WTC11 (cell line): ENCODE measurements at regions not wholly inside any gene's neighbourhood (a gene's known extent, or its start where the extent isn't known, plus 50 kb on each side); places are given as distances from the start of the nearest gene placed in this dataset.

Experiments used
- CBFB ChIP-seq: sonication (generic); formaldehyde crosslinking; IDR thresholded peaks from 2 replicates; pipeline ENCODE4 v1.8.1; 2022; ENCODE audit warnings: mild to moderate bottlenecking, low read depth, missing genetic modification reagents
- ESRRA ChIP-seq: sonication (generic); formaldehyde crosslinking; IDR thresholded peaks from 2 replicates; pipeline ENCODE4 v1.8.1; 2022; ENCODE audit warnings: mild to moderate bottlenecking, missing genetic modification reagents, borderline replicate concordance
- JUN ChIP-seq: sonication (generic); formaldehyde crosslinking; IDR thresholded peaks from 2 replicates; pipeline ENCODE4 v1.8.0; 2023; ENCODE audit warnings: mild to moderate bottlenecking, missing genetic modification reagents
- NFE2L1 ChIP-seq: sonication (generic); formaldehyde crosslinking; IDR thresholded peaks from 2 replicates; pipeline ENCODE4 v1.8.1; 2023; ENCODE audit warnings: missing genetic modification reagents
- ZNF263 ChIP-seq: sonication (generic); formaldehyde crosslinking; IDR thresholded peaks from 2 replicates; pipeline ENCODE4 v1.8.1; 2022; ENCODE audit warnings: low read depth, mild to moderate bottlenecking, moderate library complexity, missing genetic modification reagents
- TF ChIP-seq, protein P1 (sequence below): fragments of 200-600 bp; IDR thresholded peaks from 2 replicates; pipeline ENCODE4 v1.8.0; 2022; ENCODE audit warnings: antibody characterized with exemption
- TF ChIP-seq, protein P2 (sequence below): sonication (generic); formaldehyde crosslinking; IDR thresholded peaks from 2 replicates; pipeline ENCODE4 v1.8.1; 2023; ENCODE audit warnings: mild to moderate bottlenecking, missing genetic modification reagents
- TF ChIP-seq, protein P3 (sequence below): sonication (generic); formaldehyde crosslinking; IDR thresholded peaks from 2 replicates; pipeline ENCODE4 v1.8.0; 2022; ENCODE audit warnings: mild to moderate bottlenecking, missing genetic modification reagents
- TF ChIP-seq, protein P4 (sequence below): sonication (generic); formaldehyde crosslinking; IDR thresholded peaks from 2 replicates; pipeline ENCODE4 v1.8.1; 2023; ENCODE audit warnings: mild to moderate bottlenecking, missing genetic modification reagents, moderate library complexity

DNA sequence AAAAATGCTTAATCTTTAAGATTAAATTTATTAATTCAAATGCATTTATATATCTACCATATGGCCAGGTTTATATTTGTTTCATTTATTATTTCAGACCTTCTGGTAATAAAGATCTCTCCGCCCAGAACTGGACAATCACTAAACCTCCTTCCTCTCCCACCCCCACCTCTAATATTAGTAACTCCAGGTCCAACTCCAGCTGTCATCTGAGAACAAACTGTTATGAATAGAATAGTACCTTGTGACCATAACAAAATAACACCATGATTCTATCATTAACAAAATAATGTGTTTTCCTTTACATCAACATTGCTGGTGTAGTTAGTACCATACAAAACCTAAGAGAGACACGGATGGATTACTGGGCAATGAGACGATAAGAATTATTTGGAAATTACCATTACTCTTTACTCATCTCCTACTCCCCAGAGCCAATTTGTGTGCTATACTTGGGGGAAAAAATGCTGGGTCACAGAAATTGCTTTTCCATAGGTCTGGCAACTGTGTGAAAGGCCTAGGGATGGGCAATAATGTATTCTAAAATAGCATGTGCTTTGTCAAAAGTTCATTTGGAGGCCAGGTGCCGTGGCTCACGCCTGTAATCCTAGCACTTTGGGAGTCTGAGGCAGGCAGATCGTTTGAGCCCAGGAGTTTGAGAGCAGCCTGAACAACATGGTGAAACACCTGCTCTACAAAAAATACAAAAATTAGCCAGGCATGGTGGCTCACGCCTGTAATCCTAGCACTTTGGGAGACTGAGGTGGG is 186.1 kb downstream of the ENC1 start:
- TF ChIP-seq, protein P1, sequence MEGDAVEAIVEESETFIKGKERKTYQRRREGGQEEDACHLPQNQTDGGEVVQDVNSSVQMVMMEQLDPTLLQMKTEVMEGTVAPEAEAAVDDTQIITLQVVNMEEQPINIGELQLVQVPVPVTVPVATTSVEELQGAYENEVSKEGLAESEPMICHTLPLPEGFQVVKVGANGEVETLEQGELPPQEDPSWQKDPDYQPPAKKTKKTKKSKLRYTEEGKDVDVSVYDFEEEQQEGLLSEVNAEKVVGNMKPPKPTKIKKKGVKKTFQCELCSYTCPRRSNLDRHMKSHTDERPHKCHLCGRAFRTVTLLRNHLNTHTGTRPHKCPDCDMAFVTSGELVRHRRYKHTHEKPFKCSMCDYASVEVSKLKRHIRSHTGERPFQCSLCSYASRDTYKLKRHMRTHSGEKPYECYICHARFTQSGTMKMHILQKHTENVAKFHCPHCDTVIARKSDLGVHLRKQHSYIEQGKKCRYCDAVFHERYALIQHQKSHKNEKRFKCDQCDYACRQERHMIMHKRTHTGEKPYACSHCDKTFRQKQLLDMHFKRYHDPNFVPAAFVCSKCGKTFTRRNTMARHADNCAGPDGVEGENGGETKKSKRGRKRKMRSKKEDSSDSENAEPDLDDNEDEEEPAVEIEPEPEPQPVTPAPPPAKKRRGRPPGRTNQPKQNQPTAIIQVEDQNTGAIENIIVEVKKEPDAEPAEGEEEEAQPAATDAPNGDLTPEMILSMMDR, result no peak
- TF ChIP-seq, protein P2, sequence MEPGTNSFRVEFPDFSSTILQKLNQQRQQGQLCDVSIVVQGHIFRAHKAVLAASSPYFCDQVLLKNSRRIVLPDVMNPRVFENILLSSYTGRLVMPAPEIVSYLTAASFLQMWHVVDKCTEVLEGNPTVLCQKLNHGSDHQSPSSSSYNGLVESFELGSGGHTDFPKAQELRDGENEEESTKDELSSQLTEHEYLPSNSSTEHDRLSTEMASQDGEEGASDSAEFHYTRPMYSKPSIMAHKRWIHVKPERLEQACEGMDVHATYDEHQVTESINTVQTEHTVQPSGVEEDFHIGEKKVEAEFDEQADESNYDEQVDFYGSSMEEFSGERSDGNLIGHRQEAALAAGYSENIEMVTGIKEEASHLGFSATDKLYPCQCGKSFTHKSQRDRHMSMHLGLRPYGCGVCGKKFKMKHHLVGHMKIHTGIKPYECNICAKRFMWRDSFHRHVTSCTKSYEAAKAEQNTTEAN (CRISPR knock-in tag), result no peak
- no peak for TF ChIP-seq JUN (CRISPR knock-in tag)
- TF ChIP-seq, protein P3, sequence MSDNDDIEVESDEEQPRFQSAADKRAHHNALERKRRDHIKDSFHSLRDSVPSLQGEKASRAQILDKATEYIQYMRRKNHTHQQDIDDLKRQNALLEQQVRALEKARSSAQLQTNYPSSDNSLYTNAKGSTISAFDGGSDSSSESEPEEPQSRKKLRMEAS, result no peak
- no peak for TF ChIP-seq NFE2L1 (CRISPR knock-in tag)
- TF ChIP-seq, protein P4, sequence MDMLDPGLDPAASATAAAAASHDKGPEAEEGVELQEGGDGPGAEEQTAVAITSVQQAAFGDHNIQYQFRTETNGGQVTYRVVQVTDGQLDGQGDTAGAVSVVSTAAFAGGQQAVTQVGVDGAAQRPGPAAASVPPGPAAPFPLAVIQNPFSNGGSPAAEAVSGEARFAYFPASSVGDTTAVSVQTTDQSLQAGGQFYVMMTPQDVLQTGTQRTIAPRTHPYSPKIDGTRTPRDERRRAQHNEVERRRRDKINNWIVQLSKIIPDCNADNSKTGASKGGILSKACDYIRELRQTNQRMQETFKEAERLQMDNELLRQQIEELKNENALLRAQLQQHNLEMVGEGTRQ (CRISPR knock-in tag), result no peak
- TF ChIP-seq ESRRA, result no peak
- no peak for TF ChIP-seq ZNF263 (CRISPR knock-in tag)
- TF ChIP-seq CBFB (CRISPR knock-in tag), result no peak
